Keratinocyte (primary cell): ENCODE measurements at regions not wholly inside any gene's neighbourhood (a gene's known extent, or its start where the extent isn't known, plus 50 kb on each side); places are given as distances from the start of the nearest gene placed in this dataset.

Experiments
- DNase-seq: peaks from one replicate; pipeline ENCODE4 v3.0.0-alpha.2; 2011; ENCODE audit warnings: low read depth, missing footprints, low spot score
- FAIRE-seq: peaks from 2 replicates; lab custom pipeline; 2011; peaks lifted over from hg19 to GRCh38; lab: Jason Lieb, UNC
- H2AFZ ChIP-seq: 2 replicates; pipeline ENCODE4 v1.6.0; 2012; ENCODE audit warnings: low read length, control low read depth, inconsistent platforms; ENCODE audit not compliant: control insufficient read depth
- H3K27ac ChIP-seq: 2 replicates; pipeline ENCODE4 v1.5.1; 2011; ENCODE audit warnings: low read length; ENCODE audit not compliant: control insufficient read depth, insufficient read depth
- H3K27me3 ChIP-seq: 3 replicates; pipeline ENCODE4 v1.6.0; 2011; ENCODE audit warnings: low read length; ENCODE audit not compliant: control insufficient read depth, insufficient read depth; ENCODE audit errors: extremely low read depth
- H3K36me3 ChIP-seq, 2 experiments: 2 replicates in 1 of 2; 3 replicates in 1 of 2; pipeline ENCODE4 v1.5.1; 2011; ENCODE audit warnings: low read length in 2 of 2, mild to moderate bottlenecking in 1 of 2; ENCODE audit not compliant: control insufficient read depth in 2 of 2, insufficient read depth in 2 of 2; ENCODE audit errors: extremely low read depth in 1 of 2
- H3K4me1 ChIP-seq: 3 replicates; pipeline ENCODE4 v1.5.1; 2011; ENCODE audit warnings: low read length; ENCODE audit not compliant: control insufficient read depth, insufficient read depth; ENCODE audit errors: extremely low read depth
- H3K4me2 ChIP-seq: 3 replicates; pipeline ENCODE4 v1.6.0; 2011; ENCODE audit warnings: low read depth, low read length; ENCODE audit not compliant: control insufficient read depth, insufficient read depth; ENCODE audit errors: extremely low read depth
- H3K4me3 ChIP-seq, 3 experiments: fragments of 200-600 bp in 1 of 3; sonication (generic) in 1 of 3; 2 replicates in 2 of 3; 3 replicates in 1 of 3; pipeline ENCODE4 v1.5.1; 2011 to 2016; ENCODE audit warnings: low read length in 3 of 3, mild to moderate bottlenecking in 3 of 3, control low read depth in 2 of 3, inconsistent platforms in 1 of 3, low read depth in 1 of 3, mixed read lengths in 1 of 3, mixed run types in 1 of 3, moderate library complexity in 1 of 3; ENCODE audit not compliant: control insufficient read depth in 2 of 3, insufficient read depth in 2 of 3; ENCODE audit errors: extremely low read depth in 1 of 3
- H3K79me2 ChIP-seq: 2 replicates; pipeline ENCODE4 v1.6.0; 2012; ENCODE audit warnings: low read length; ENCODE audit not compliant: control insufficient read depth, insufficient read depth
- H3K9ac ChIP-seq: 3 replicates; pipeline ENCODE4 v1.6.0; 2011; ENCODE audit warnings: low read length; ENCODE audit not compliant: control insufficient read depth, insufficient read depth; ENCODE audit errors: extremely low read depth
- H3K9me1 ChIP-seq: 3 replicates; pipeline ENCODE4 v1.6.0; 2011; ENCODE audit warnings: low read length; ENCODE audit not compliant: control insufficient read depth, insufficient read depth; ENCODE audit errors: extremely low read depth
- H3K9me3 ChIP-seq: 2 replicates; pipeline ENCODE4 v1.5.1; 2012; ENCODE audit warnings: low read depth, low read length; ENCODE audit not compliant: control insufficient read depth
- H4K20me1 ChIP-seq: 3 replicates; pipeline ENCODE4 v1.6.0; 2011; ENCODE audit warnings: low read length; ENCODE audit not compliant: control insufficient read depth, insufficient read depth; ENCODE audit errors: extremely low read depth
- CTCF ChIP-seq, 3 experiments: IDR thresholded peaks in 1 of 3; conservative IDR thresholded peaks in 1 of 3; optimal IDR thresholded peaks in 1 of 3; 2 replicates in 2 of 3; 3 replicates in 1 of 3; pipeline versions ENCODE3 to v1.5.1; 2011; ENCODE audit warnings: low read length in 3 of 3, mild to moderate bottlenecking in 3 of 3, moderate library complexity in 2 of 3, control low read depth in 1 of 3, inconsistent platforms in 1 of 3; ENCODE audit not compliant: insufficient read depth in 2 of 3; ENCODE audit errors: extremely low read depth in 1 of 3
- EZH2 ChIP-seq: IDR thresholded peaks from one replicate; pipeline ENCODE4 v1.6.1; 2012; ENCODE audit warnings: inconsistent platforms, mild to moderate bottlenecking, low read length, moderate library complexity
- dilution Hi-C: fragments of 300-500 bp; cut with MboI; formaldehyde crosslinking; loops from one replicate; pipeline ENCODE4 v1.7.0; 2020; ENCODE audit warnings: low sequenced_read_pairs; ENCODE audit not compliant: extremely low pct_ligation_motif_present

GRCh38 chr3:187994221-187995042 lies 159.5 kb upstream of the LPP start:
- dilution Hi-C loops: no loop called here
- no peak overlapping the region for H3K4me2 ChIP-seq

GRCh38 chr3:187995043-187995400 lies 158.9 kb upstream of the LPP start:
- FAIRE-seq: no peak
- no peak overlapping the region for H3K9ac ChIP-seq

More at GRCh38 chr3:187994221-187995042, 159.5 kb upstream of the LPP start:
- Histone ChIP-seq H3K4me3 (no peak overlapping the region), H3K36me3 (no peaks in the 10 kb centered on the region), H3K9me1 (no peaks in the 10 kb centered on the region), H3K79me2 (no peaks in the 10 kb centered on the region), H3K9me3 (no peaks in the 10 kb centered on the region), H3K27me3 (no peaks in the 10 kb centered on the region), H3K27ac (no peak overlapping the region), H4K20me1 (no peaks in the 10 kb centered on the region), H3K4me1 (peaks cover 9% of the 10 kb centered on the region), H3K9ac (no peak overlapping the region), H2AFZ (no peak overlapping the region)
- FAIRE-seq (peak; percentile 44), DNase-seq (no peak)
- TF ChIP-seq EZH2 (no peak), CTCF (optimal IDR thresholded peaks at IDR 0.05 in 1 of 3, IDR thresholded peaks at IDR 0.05 in 1 of 3, conservative IDR thresholded peaks at IDR 0.05 in 1 of 3; ENCODE audit: extremely low read depth in 1 of 3, insufficient read depth in 2 of 3, low read length in 3 of 3) (no peak)

More at GRCh38 chr3:187995043-187995400, 158.9 kb upstream of the LPP start:
- dilution Hi-C loops: no loop called here
- H3K9me3 ChIP-seq: no peaks in the 10 kb centered on the region
- H3K79me2 ChIP-seq: no peaks in the 10 kb centered on the region
- H3K4me2 ChIP-seq: no peak overlapping the region
- H3K4me1 ChIP-seq: peaks cover 9% of the 10 kb centered on the region
- H2AFZ ChIP-seq: no peak overlapping the region
- no peaks in the 10 kb centered on the region for H3K27me3 ChIP-seq
- no peak for DNase-seq
- H3K4me3 ChIP-seq: no peak overlapping the region
- TF ChIP-seq CTCF (optimal IDR thresholded peaks at IDR 0.05 in 1 of 3, IDR thresholded peaks at IDR 0.05 in 1 of 3, conservative IDR thresholded peaks at IDR 0.05 in 1 of 3; ENCODE audit: extremely low read depth in 1 of 3, insufficient read depth in 2 of 3, low read length in 3 of 3) (no peak), EZH2 (no peak)
- H3K27ac ChIP-seq: no peak overlapping the region
- H4K20me1 ChIP-seq: no peaks in the 10 kb centered on the region
- no peaks in the 10 kb centered on the region for H3K36me3 ChIP-seq
- H3K9me1 ChIP-seq: no peaks in the 10 kb centered on the region
